ENCODE measurements at regions not wholly inside any gene's neighbourhood (a gene's known extent, or its start where the extent isn't known, plus 50 kb on each side); places are given as distances from the start of the nearest gene placed in this dataset.

GRCh38 chr18:49658823-49659404 is 97.1 kb downstream of the LIPG start:
- no peak for DNase-seq (ENCODE audit: low read depth in 3 of 3)

GRCh38 chr18:49656073-49656692 is 94.3 kb downstream of the LIPG start:
- no peak for DNase-seq (ENCODE audit: low read depth in 3 of 3)

DNA sequence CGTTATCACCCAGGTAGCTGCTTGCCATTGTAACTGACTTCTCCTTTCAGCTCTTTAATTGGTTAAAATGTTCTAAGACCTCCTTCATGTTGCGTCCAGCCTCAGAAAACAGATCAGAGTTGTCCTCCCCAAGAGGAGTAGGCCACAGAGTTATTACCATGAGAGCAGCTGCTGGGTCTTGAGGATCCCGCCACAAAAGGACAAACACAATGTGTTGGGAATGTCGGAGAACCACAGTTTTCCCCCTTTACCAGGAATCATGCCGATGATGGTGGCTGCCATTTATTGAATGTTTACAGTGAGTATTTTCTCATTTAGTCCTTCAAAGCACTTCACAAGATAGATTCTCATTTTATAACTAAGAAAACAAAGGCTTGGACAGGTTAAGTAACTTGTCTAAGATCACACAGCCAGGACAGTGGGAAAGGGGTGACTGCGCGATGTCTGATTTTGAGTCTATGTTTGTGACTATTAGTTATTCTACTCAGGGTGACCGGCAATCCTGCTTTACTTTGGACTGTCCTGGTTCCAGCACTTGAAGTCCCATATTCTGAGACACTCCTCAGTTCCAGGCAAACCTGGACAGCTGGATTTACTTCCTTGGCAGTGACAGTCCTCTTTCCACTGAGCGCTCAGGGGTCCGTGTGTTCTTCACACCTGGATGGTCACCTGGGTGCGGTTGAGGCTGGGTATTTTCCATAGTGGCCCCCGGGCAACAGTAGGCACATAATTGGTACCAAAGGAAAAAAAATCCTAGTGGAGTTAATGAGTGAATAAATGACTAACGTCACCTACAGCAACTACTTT is 93.6 kb downstream of the LIPG start:
- no peak for DNase-seq (ENCODE audit: low read depth in 3 of 3)

DNA sequence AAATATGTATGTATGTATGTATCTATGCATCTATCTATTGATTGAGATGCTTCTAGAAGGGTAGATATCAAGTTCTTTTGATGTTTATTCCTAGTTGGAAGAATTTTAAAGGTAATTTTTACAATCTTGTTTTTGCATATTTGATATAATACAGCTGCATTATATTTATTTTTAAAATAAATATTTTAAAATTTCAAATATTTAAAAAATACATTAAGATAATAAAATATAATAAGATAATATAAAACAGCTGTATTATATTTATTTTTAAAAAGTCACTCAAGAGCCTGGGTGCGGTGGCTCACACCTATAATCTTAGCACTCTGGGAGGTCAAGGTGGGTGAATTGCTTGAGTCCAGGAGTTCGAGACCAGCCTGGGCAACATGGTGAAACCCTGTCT is 92.5 kb downstream of the LIPG start:
- DNase-seq (ENCODE audit: low read depth in 3 of 3), result no peak

- DNase-seq (ENCODE audit: low read depth in 3 of 3), result no peak
Observed at GRCh38 chr18:49652881-49653724, 91.2 kb downstream of the LIPG start.

DNA sequence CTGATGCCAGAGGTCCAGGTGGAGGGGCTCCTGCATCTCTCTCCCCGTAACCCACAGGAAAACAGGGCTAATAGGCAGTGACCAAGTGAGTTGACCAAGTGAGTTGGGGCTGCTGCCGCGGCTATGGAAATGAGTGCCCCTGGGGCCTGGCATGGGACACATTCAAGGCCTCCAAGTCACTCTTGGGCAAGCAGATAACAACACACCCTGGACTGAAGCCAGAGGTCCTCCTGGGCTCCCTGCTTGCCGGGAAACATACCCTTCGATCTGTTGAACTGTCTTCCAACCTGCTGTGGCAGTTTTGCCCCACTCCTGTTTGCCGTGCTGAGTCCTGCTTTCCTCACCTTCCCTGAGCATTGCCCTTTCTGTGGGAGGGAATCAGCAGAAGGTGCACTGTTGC is 89.2 kb downstream of the LIPG start:
- DNase-seq (ENCODE audit: low read depth in 3 of 3), result no peak

DNA sequence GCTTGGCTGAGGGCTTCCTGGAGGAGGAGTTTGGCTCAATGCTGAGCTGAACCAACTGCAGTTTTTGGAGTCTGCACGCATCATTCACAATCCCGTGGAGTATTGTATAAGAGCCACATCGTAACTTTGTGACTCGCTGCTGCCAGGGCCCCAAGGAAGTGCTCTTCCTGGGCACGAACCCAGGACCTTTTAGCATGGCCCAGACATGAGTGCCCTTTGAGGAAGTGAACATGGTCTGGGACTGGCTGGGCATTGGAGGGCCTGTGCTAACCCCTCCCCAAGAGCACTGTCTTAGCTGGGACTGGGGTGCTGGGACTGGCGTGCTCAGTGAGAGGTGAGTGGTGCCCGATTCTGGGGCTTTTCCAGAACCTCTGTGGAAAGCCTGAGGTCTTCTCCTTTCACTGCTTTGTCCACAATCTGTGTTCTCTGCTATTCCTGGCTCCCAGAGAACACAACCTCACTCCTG is 88.6 kb downstream of the LIPG start:
- DNase-seq (ENCODE audit: low read depth in 3 of 3), result no peak

GRCh38 chr18:49648811-49649210 is 87.0 kb downstream of the LIPG start:
- DNase-seq (ENCODE audit: low read depth in 3 of 3), result no peak
